Effector memory CD4-positive, alpha-beta T cell (primary cell): ENCODE measurements at regions not wholly inside any gene's neighbourhood (a gene's known extent, or its start where the extent isn't known, plus 50 kb on each side); places are given as distances from the start of the nearest gene placed in this dataset.

Source experiments
- DNase-seq, 3 donors: peaks; one replicate each; pipeline ENCODE4 v3.0.0-alpha.2; 2020
- H3K27ac ChIP-seq: 2 replicates; pipeline ENCODE4 v1.7.0; 2013; ENCODE audit warnings: mild to moderate bottlenecking, low read length, moderate library complexity; ENCODE audit not compliant: insufficient read depth, poor library complexity, severe bottlenecking
- H3K27me3 ChIP-seq: replicated peaks from 2 replicates; pipeline ENCODE4 v1.7.0; 2013; ENCODE audit warnings: mild to moderate bottlenecking, low read length; ENCODE audit not compliant: insufficient read depth, control insufficient read depth, poor library complexity, severe bottlenecking
- H3K36me3 ChIP-seq: 2 replicates; pipeline ENCODE4 v1.7.0; 2013; ENCODE audit warnings: mild to moderate bottlenecking, low read length, moderate library complexity; ENCODE audit not compliant: control insufficient read depth, insufficient read depth
- H3K4me1 ChIP-seq: 2 replicates; pipeline ENCODE4 v1.7.0; 2013; ENCODE audit warnings: low read length, mild to moderate bottlenecking; ENCODE audit not compliant: control insufficient read depth, insufficient read depth, poor library complexity, severe bottlenecking
- H3K4me3 ChIP-seq: 2 replicates; pipeline ENCODE4 v1.7.0; 2013; ENCODE audit warnings: low read length, low read depth, mild to moderate bottlenecking; ENCODE audit not compliant: insufficient read depth, poor library complexity, severe bottlenecking
- H3K9me3 ChIP-seq: 2 replicates; pipeline ENCODE4 v1.7.0; 2013; ENCODE audit warnings: mild to moderate bottlenecking, low read length, moderate library complexity; ENCODE audit not compliant: control insufficient read depth

GRCh38 chr5:128757196-128757959, 207.9 kb upstream of the SLC27A6 start:
- no peak for DNase-seq
- Histone ChIP-seq H3K27ac (no peak overlapping the region), H3K27me3 (no peaks in the 10 kb centered on the region), H3K4me1 (no peaks in the 10 kb centered on the region), H3K36me3 (no peaks in the 10 kb centered on the region), H3K9me3 (no peaks in the 10 kb centered on the region), H3K4me3 (no peak overlapping the region)

- Histone ChIP-seq H3K9me3 (no peaks in the 10 kb centered on the region), H3K36me3 (no peaks in the 10 kb centered on the region), H3K27me3 (no peaks in the 10 kb centered on the region), H3K4me3 (no peak overlapping the region), H3K27ac (no peak overlapping the region), H3K4me1 (no peaks in the 10 kb centered on the region)
- DNase-seq, result no peak
Observed at GRCh38 chr5:128762661-128763306, 202.5 kb upstream of the SLC27A6 start.

GRCh38 chr5:128763321-128763720, 202.0 kb upstream of the SLC27A6 start:
- no peaks in the 10 kb centered on the region for H3K4me1 ChIP-seq
- DNase-seq, result no peak
- H3K9me3 ChIP-seq, result no peaks in the 10 kb centered on the region
- H3K27ac ChIP-seq, result no peak overlapping the region
- H3K27me3 ChIP-seq, result no peaks in the 10 kb centered on the region
- H3K4me3 ChIP-seq, result no peak overlapping the region
- no peaks in the 10 kb centered on the region for H3K36me3 ChIP-seq

- Histone ChIP-seq H3K4me1 (no peaks in the 10 kb centered on the region), H3K27ac (no peak overlapping the region)
- DNase-seq, result no peak
Observed at GRCh38 chr5:128764601-128765310, 200.5 kb upstream of the SLC27A6 start.

GRCh38 chr5:128765448-128766061, 199.7 kb upstream of the SLC27A6 start:
- no peak overlapping the region for H3K27ac ChIP-seq
- no peaks in the 10 kb centered on the region for H3K27me3 ChIP-seq
- H3K9me3 ChIP-seq, result no peaks in the 10 kb centered on the region
- no peak overlapping the region for H3K4me3 ChIP-seq
- no peaks in the 10 kb centered on the region for H3K4me1 ChIP-seq
- no peaks in the 10 kb centered on the region for H3K36me3 ChIP-seq
- no peak for DNase-seq

More at GRCh38 chr5:128764601-128765310, 200.5 kb upstream of the SLC27A6 start:
- Histone ChIP-seq H3K4me3 (no peak overlapping the region), H3K9me3 (no peaks in the 10 kb centered on the region), H3K27me3 (no peaks in the 10 kb centered on the region), H3K36me3 (no peaks in the 10 kb centered on the region)

GRCh38 chr5:128766406-128766805, 198.9 kb upstream of the SLC27A6 start:
- no peaks in the 10 kb centered on the region for H3K4me1 ChIP-seq
- DNase-seq, result no peak
- no peak overlapping the region for H3K4me3 ChIP-seq
- H3K27me3 ChIP-seq, result no peaks in the 10 kb centered on the region
- no peaks in the 10 kb centered on the region for H3K36me3 ChIP-seq
- H3K27ac ChIP-seq, result no peak overlapping the region
- no peaks in the 10 kb centered on the region for H3K9me3 ChIP-seq

- no peak for DNase-seq
- H3K27me3 ChIP-seq, result no peaks in the 10 kb centered on the region
- H3K9me3 ChIP-seq, result no peaks in the 10 kb centered on the region
- H3K27ac ChIP-seq, result no peak overlapping the region
- H3K4me1 ChIP-seq, result no peaks in the 10 kb centered on the region
- no peak overlapping the region for H3K4me3 ChIP-seq
- H3K36me3 ChIP-seq, result no peaks in the 10 kb centered on the region
Observed at GRCh38 chr5:128770907-128771306, 194.4 kb upstream of the SLC27A6 start.

- DNase-seq, result no peak
- H3K27me3 ChIP-seq, result no peaks in the 10 kb centered on the region
- H3K4me3 ChIP-seq, result no peak overlapping the region
- H3K9me3 ChIP-seq, result no peaks in the 10 kb centered on the region
- H3K4me1 ChIP-seq, result no peaks in the 10 kb centered on the region
- H3K27ac ChIP-seq, result no peak overlapping the region
- H3K36me3 ChIP-seq, result no peaks in the 10 kb centered on the region
Observed at GRCh38 chr5:128772356-128772755, 192.9 kb upstream of the SLC27A6 start.

GRCh38 chr5:128773378-128773777, 191.9 kb upstream of the SLC27A6 start:
- Histone ChIP-seq H3K27ac (no peak overlapping the region), H3K4me3 (no peak overlapping the region), H3K9me3 (no peaks in the 10 kb centered on the region), H3K27me3 (no peaks in the 10 kb centered on the region), H3K4me1 (no peaks in the 10 kb centered on the region), H3K36me3 (no peaks in the 10 kb centered on the region)
- DNase-seq, result no peak
